ENCODE measurements at regions not wholly inside any gene's neighbourhood (a gene's known extent, or its start where the extent isn't known, plus 50 kb on each side); places are given as distances from the start of the nearest gene placed in this dataset.
"Not testable (repeated sequence)": the region's sequence is repeated elsewhere in the genome, so short reads cannot be mapped to it uniquely, and the experiment has no call there.

DNA sequence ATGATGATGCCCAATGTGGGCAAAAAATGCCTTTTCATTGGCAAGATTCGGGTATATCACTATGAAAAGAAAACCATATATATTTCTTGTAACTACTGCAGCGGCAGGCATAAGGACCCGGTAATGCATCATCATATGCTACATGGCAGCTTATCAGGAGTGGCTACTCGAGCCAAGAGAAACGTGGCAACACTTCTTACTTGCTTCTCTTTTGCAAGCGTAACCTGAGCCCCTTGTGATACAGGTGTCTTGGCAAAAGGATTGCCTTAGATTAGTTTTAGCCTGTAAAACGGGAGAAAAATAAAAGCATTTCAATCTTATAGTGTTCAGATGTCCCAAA, 280.3 kb downstream of the SPRY1 start:
- Histone ChIP-seq H3K36me3 (ENCODE audit: control insufficient read depth, insufficient read depth, low read length) (no peaks in the 10 kb centered on the region), H3K27me3 (ENCODE audit: control insufficient read depth, insufficient read depth, low read length) (no peaks in the 10 kb centered on the region), H3K27ac (ENCODE audit: low read length) (no peak overlapping the region), H3K9me3 (ENCODE audit: control insufficient read depth, insufficient read depth, low read length) (no peaks in the 10 kb centered on the region), H3K4me3 (ENCODE audit: low read length) (no peak overlapping the region), H3K4me1 (ENCODE audit: control insufficient read depth, insufficient read depth, low read length) (peaks cover 2% of the 10 kb centered on the region)
- 77% methylated on average over 7 of the region's 7 CpGs for WGBS (ENCODE audit: insufficient coverage)
- DNase-seq (no peak), ATAC-seq (no peak)
- TF ChIP-seq, protein P1, sequence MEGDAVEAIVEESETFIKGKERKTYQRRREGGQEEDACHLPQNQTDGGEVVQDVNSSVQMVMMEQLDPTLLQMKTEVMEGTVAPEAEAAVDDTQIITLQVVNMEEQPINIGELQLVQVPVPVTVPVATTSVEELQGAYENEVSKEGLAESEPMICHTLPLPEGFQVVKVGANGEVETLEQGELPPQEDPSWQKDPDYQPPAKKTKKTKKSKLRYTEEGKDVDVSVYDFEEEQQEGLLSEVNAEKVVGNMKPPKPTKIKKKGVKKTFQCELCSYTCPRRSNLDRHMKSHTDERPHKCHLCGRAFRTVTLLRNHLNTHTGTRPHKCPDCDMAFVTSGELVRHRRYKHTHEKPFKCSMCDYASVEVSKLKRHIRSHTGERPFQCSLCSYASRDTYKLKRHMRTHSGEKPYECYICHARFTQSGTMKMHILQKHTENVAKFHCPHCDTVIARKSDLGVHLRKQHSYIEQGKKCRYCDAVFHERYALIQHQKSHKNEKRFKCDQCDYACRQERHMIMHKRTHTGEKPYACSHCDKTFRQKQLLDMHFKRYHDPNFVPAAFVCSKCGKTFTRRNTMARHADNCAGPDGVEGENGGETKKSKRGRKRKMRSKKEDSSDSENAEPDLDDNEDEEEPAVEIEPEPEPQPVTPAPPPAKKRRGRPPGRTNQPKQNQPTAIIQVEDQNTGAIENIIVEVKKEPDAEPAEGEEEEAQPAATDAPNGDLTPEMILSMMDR (IDR thresholded peaks at IDR 0.05) = no peak
- no peaks in the 10 kb centered on the region for H3K27me3 Mint-ChIP-seq (ENCODE audit: low read depth in 2 of 2)
- no peak overlapping the region for H3K4me3 Mint-ChIP-seq
- peaks cover 0 to 11% of the 10 kb centered on the region in 2 donors for H3K4me1 Mint-ChIP-seq
- H3K9me3 Mint-ChIP-seq = no peaks in the 10 kb centered on the region
- H3K27ac Mint-ChIP-seq = no peak overlapping the region
- no peaks in the 10 kb centered on the region for H3K36me3 Mint-ChIP-seq
- intact Hi-C loops (cut with micrococcal nuclease) = no loop called here

DNA sequence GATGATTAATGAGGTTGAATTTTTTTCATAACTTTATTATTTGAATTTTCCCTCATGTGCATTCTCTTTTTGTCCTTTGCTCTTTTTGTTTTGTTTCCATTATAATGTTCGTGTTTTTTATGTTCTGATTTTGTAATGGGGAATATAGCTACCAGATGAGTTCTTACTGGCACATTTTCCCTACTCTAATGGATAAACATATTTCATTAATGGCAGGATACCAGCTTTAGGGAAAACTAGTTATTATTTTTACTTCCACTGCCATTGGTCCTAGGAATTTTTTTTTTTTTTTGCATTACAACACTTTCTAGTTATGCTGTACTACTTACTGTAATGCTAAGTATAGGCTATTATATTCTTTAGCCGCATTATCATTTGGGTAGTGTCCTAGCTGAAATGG, 286.3 kb downstream of the SPRY1 start:
- Histone ChIP-seq H3K9me3 (ENCODE audit: control insufficient read depth, insufficient read depth, low read length) (no peaks in the 10 kb centered on the region), H3K4me3 (ENCODE audit: low read length) (no peak overlapping the region), H3K36me3 (ENCODE audit: control insufficient read depth, insufficient read depth, low read length) (no peaks in the 10 kb centered on the region), H3K27ac (ENCODE audit: low read length) (no peak overlapping the region), H3K27me3 (ENCODE audit: control insufficient read depth, insufficient read depth, low read length) (no peaks in the 10 kb centered on the region), H3K4me1 (ENCODE audit: control insufficient read depth, insufficient read depth, low read length) (no peaks in the 10 kb centered on the region)
- Mint-ChIP-seq H3K4me1 (peaks cover 0 to 4% of the 10 kb centered on the region in 2 donors), H3K9me3 (peaks cover 3 to 5% of the 10 kb centered on the region in 2 donors), H3K27ac (no peak overlapping the region), H3K36me3 (no peaks in the 10 kb centered on the region), H3K27me3 (ENCODE audit: low read depth in 2 of 2) (no peaks in the 10 kb centered on the region), H3K4me3 (no peak overlapping the region)
- 100% methylated on average over 1 of the region's 2 CpGs for WGBS (ENCODE audit: insufficient coverage)
- no peak for ATAC-seq
- DNase-seq = no peak
- intact Hi-C loops (cut with micrococcal nuclease) = no loop called here
- TF ChIP-seq, protein P1 (IDR thresholded peaks at IDR 0.05) = no peak

DNA sequence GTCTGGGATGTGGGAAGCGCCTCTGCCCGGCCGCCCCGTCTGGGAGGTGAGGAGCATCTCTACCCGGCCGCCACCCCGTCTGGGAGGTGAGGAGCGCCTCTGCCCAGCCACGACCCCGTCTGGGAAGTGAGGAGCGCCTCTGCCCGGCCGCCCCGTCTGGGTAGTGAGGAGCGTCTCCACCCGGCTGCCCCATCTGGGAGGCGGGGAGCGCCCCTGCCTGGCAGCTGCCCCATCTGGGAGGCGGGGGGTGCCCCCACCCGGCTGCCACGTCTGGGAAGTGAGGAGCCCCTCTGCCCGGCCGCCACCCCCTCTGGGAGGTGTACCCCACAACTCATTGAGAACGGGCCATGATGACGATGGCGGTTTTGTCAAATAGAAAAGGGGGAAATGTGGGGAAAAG, 288.3 kb downstream of the SPRY1 start:
- H3K4me3 Mint-ChIP-seq; intact Hi-C loops (cut with micrococcal nuclease); H3K27me3 Mint-ChIP-seq (ENCODE audit: low read depth in 2 of 2); H3K36me3 ChIP-seq (ENCODE audit: control insufficient read depth, insufficient read depth, low read length); H3K4me1 ChIP-seq (ENCODE audit: control insufficient read depth, insufficient read depth, low read length); H3K4me3 ChIP-seq (ENCODE audit: low read length); ATAC-seq; H3K9me3 ChIP-seq (ENCODE audit: control insufficient read depth, insufficient read depth, low read length); H3K27me3 ChIP-seq (ENCODE audit: control insufficient read depth, insufficient read depth, low read length); H3K27ac ChIP-seq (ENCODE audit: low read length); H3K27ac Mint-ChIP-seq; H3K4me1 Mint-ChIP-seq; H3K9me3 Mint-ChIP-seq; H3K36me3 Mint-ChIP-seq; DNase-seq: not testable (repeated sequence)
- 91% methylated on average over 23 of the region's 26 CpGs for WGBS (ENCODE audit: insufficient coverage)

DNA sequence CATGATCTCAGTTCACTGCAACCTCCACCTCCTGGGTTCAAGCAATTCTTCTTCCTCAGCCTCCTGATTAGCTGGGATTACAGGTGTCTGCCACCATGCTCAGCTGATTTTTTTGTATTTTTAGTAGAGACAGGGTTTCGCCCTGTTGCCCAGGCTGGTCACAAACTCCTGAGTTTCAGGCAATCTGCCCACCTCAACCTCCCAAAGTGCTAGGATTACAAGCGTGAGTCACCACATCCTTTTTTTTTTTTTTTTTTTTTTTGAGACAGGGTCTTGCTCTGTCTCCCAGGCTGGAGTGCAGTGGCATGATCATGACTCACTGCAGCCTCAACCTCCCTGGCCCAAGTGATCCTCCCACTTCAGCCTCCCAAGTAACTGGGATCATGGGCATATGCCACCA, 298.9 kb downstream of the SPRY1 start:
- H3K4me3 Mint-ChIP-seq; H3K27me3 ChIP-seq (ENCODE audit: control insufficient read depth, insufficient read depth, low read length); H3K9me3 ChIP-seq (ENCODE audit: control insufficient read depth, insufficient read depth, low read length); H3K36me3 Mint-ChIP-seq; intact Hi-C loops (cut with micrococcal nuclease); DNase-seq; H3K9me3 Mint-ChIP-seq; H3K4me1 Mint-ChIP-seq; ATAC-seq; H3K36me3 ChIP-seq (ENCODE audit: control insufficient read depth, insufficient read depth, low read length); H3K27ac ChIP-seq (ENCODE audit: low read length); H3K4me1 ChIP-seq (ENCODE audit: control insufficient read depth, insufficient read depth, low read length); H3K27me3 Mint-ChIP-seq (ENCODE audit: low read depth in 2 of 2); H3K27ac Mint-ChIP-seq; H3K4me3 ChIP-seq (ENCODE audit: low read length): not testable (repeated sequence)
- 88% methylated on average over 2 of the region's 2 CpGs for WGBS (ENCODE audit: insufficient coverage)

DNA sequence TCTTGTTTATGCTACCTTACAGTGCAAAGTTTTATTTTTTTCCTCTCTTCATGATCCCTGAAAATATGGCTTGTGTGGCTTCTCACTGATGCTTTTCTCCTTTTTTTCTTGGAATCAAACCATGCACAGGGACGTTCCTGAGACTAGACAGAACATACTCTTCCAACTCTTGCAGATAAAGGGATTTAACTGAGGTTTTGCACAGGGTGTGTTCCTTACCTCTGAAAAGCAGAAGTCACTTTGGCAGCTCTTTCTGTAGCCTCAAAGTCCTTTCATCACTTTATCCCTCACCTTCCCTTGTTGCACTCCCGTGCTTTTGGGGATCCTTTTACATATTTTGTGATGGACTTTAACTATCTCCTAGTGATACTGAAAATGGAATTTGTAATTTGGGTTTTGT, 300.1 kb downstream of the SPRY1 start:
- Histone ChIP-seq H3K36me3 (ENCODE audit: control insufficient read depth, insufficient read depth, low read length) (no peaks in the 10 kb centered on the region), H3K27ac (ENCODE audit: low read length) (no peak overlapping the region), H3K4me1 (ENCODE audit: control insufficient read depth, insufficient read depth, low read length) (no peaks in the 10 kb centered on the region), H3K4me3 (ENCODE audit: low read length) (no peak overlapping the region), H3K27me3 (ENCODE audit: control insufficient read depth, insufficient read depth, low read length) (no peaks in the 10 kb centered on the region), H3K9me3 (ENCODE audit: control insufficient read depth, insufficient read depth, low read length) (no peaks in the 10 kb centered on the region)
- Mint-ChIP-seq H3K4me3 (no peak overlapping the region), H3K27me3 (ENCODE audit: low read depth in 2 of 2) (peaks cover 0 to 3% of the 10 kb centered on the region in 2 donors), H3K27ac (no peak overlapping the region), H3K36me3 (no peaks in the 10 kb centered on the region), H3K4me1 (no peaks in the 10 kb centered on the region), H3K9me3 (no peaks in the 10 kb centered on the region)
- intact Hi-C loops (cut with micrococcal nuclease) = no loop called here
- ATAC-seq (no peak), DNase-seq (no peak)
- 17% methylated on average over 1 of the region's 2 CpGs for WGBS (ENCODE audit: insufficient coverage)
- TF ChIP-seq, protein P1 (IDR thresholded peaks at IDR 0.05) = no peak
